ENCODE measurements at regions not wholly inside any gene's neighbourhood (a gene's known extent, or its start where the extent isn't known, plus 50 kb on each side); places are given as distances from the start of the nearest gene placed in this dataset.

GRCh38 chr2:17076533-17076932 is 410.9 kb upstream of the CYRIA start (continued):
- no peak for TF ChIP-seq PRDM2 (tag by site-specific recombination; IDR thresholded peaks at IDR 0.05; ENCODE audit: borderline replicate concordance)
- TF ChIP-seq MZF1 (tag by site-specific recombination; IDR thresholded peaks at IDR 0.05; ENCODE audit: borderline replicate concordance), result no peak
- TF ChIP-seq ZNF585B (tag by site-specific recombination; IDR thresholded peaks at IDR 0.05), result no peak
- TF ChIP-seq ZFP3 (tag by site-specific recombination; IDR thresholded peaks at IDR 0.05; ENCODE audit: low read depth), result no peak
- TF ChIP-seq, protein P1, sequence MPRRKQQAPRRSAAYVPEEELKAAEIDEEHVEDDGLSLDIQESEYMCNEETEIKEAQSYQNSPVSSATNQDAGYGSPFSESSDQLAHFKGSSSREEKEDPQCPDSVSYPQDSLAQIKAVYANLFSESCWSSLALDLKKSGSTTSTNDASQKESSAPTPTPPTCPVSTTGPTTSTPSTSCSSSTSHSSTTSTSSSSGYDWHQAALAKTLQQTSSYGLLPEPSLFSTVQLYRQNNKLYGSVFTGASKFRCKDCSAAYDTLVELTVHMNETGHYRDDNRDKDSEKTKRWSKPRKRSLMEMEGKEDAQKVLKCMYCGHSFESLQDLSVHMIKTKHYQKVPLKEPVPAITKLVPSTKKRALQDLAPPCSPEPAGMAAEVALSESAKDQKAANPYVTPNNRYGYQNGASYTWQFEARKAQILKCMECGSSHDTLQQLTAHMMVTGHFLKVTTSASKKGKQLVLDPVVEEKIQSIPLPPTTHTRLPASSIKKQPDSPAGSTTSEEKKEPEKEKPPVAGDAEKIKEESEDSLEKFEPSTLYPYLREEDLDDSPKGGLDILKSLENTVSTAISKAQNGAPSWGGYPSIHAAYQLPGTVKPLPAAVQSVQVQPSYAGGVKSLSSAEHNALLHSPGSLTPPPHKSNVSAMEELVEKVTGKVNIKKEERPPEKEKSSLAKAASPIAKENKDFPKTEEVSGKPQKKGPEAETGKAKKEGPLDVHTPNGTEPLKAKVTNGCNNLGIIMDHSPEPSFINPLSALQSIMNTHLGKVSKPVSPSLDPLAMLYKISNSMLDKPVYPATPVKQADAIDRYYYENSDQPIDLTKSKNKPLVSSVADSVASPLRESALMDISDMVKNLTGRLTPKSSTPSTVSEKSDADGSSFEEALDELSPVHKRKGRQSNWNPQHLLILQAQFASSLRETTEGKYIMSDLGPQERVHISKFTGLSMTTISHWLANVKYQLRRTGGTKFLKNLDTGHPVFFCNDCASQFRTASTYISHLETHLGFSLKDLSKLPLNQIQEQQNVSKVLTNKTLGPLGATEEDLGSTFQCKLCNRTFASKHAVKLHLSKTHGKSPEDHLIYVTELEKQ (tag by site-specific recombination; IDR thresholded peaks at IDR 0.05; ENCODE audit: borderline replicate concordance), result no peak
- no peak for TF ChIP-seq ZNF830 (tag by site-specific recombination; IDR thresholded peaks at IDR 0.05; ENCODE audit: low read depth)
- TF ChIP-seq ZNF677 (tag by site-specific recombination; IDR thresholded peaks at IDR 0.05), result no peak
- TF ChIP-seq ZNF560 (tag by site-specific recombination; IDR thresholded peaks at IDR 0.05; ENCODE audit: borderline replicate concordance), result no peak
- TF ChIP-seq ZSCAN30 (tag by site-specific recombination; IDR thresholded peaks at IDR 0.05), result no peak
- TF ChIP-seq, protein P2, sequence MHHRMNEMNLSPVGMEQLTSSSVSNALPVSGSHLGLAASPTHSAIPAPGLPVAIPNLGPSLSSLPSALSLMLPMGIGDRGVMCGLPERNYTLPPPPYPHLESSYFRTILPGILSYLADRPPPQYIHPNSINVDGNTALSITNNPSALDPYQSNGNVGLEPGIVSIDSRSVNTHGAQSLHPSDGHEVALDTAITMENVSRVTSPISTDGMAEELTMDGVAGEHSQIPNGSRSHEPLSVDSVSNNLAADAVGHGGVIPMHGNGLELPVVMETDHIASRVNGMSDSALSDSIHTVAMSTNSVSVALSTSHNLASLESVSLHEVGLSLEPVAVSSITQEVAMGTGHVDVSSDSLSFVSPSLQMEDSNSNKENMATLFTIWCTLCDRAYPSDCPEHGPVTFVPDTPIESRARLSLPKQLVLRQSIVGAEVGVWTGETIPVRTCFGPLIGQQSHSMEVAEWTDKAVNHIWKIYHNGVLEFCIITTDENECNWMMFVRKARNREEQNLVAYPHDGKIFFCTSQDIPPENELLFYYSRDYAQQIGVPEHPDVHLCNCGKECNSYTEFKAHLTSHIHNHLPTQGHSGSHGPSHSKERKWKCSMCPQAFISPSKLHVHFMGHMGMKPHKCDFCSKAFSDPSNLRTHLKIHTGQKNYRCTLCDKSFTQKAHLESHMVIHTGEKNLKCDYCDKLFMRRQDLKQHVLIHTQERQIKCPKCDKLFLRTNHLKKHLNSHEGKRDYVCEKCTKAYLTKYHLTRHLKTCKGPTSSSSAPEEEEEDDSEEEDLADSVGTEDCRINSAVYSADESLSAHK (tag by site-specific recombination; IDR thresholded peaks at IDR 0.05), result no peak
- TF ChIP-seq ZFHX2 (tag by site-specific recombination; conservative IDR thresholded peaks at IDR 0.05), result no peak

GRCh38 chr2:17070711-17071110 is 405.1 kb upstream of the CYRIA start:
- POLR2A ChIA-PET, result no interaction called here
- TF ChIP-seq MZF1 (tag by site-specific recombination; IDR thresholded peaks at IDR 0.05; ENCODE audit: borderline replicate concordance) (no peak), ZBTB1 (tag by site-specific recombination; IDR thresholded peaks at IDR 0.05) (no peak), ZNF211 (tag by site-specific recombination; IDR thresholded peaks at IDR 0.05; ENCODE audit: low read depth) (no peak), ZNF555 (tag by site-specific recombination; conservative IDR thresholded peaks at IDR 0.05) (no peak), HOXD13 (CRISPR knock-in tag; IDR thresholded peaks at IDR 0.05; ENCODE audit: borderline replicate concordance) (no peak), ZNF354C (tag by site-specific recombination; IDR thresholded peaks at IDR 0.05; ENCODE audit: borderline replicate concordance, low read depth) (no peak), ZSCAN23 (tag by site-specific recombination; IDR thresholded peaks at IDR 0.05) (no peak), ZNF202 (tag by site-specific recombination; IDR thresholded peaks at IDR 0.05; ENCODE audit: borderline replicate concordance) (no peak), ZNF394 (tag by site-specific recombination; IDR thresholded peaks at IDR 0.05; ENCODE audit: borderline replicate concordance) (no peak), ZNF670 (tag by site-specific recombination; IDR thresholded peaks at IDR 0.05; ENCODE audit: low read depth) (no peak), ZNF169 (tag by site-specific recombination; IDR thresholded peaks at IDR 0.05) (no peak), ZNF184 (tag by site-specific recombination; IDR thresholded peaks at IDR 0.05) (no peak), ZNF138 (tag by site-specific recombination; IDR thresholded peaks at IDR 0.05; ENCODE audit: borderline replicate concordance) (no peak), HOXA7 (CRISPR knock-in tag; IDR thresholded peaks at IDR 0.05; ENCODE audit: borderline replicate concordance) (no peak), ZNF549 (tag by site-specific recombination; IDR thresholded peaks at IDR 0.05) (no peak), RBAK (tag by site-specific recombination; IDR thresholded peaks at IDR 0.05) (no peak), ZNF658 (tag by site-specific recombination; IDR thresholded peaks at IDR 0.05) (no peak)

More at GRCh38 chr2:17070711-17071110, 405.1 kb upstream of the CYRIA start:
- Histone ChIP-seq H3K36me3 (ENCODE audit: control insufficient read depth in 2 of 2, insufficient read depth in 1 of 2, low read length in 2 of 2) (no peaks in the 10 kb centered on the region), H3K4me1 (ENCODE audit: control insufficient read depth, insufficient read depth, low read length) (no peaks in the 10 kb centered on the region), H3K4me3 (ENCODE audit: low read depth, low read length) (no peak overlapping the region), H3K27ac (ENCODE audit: extremely low read depth, low read depth, low read length) (no peak overlapping the region), H3K9me3 (ENCODE audit: control insufficient read depth, insufficient read depth, low read depth, low read length) (no peaks in the 10 kb centered on the region)
- CTCF ChIA-PET, result no interaction called here
